ENCODE measurements at regions not wholly inside any gene's neighbourhood (a gene's known extent, or its start where the extent isn't known, plus 50 kb on each side); places are given as distances from the start of the nearest gene placed in this dataset.

DNA sequence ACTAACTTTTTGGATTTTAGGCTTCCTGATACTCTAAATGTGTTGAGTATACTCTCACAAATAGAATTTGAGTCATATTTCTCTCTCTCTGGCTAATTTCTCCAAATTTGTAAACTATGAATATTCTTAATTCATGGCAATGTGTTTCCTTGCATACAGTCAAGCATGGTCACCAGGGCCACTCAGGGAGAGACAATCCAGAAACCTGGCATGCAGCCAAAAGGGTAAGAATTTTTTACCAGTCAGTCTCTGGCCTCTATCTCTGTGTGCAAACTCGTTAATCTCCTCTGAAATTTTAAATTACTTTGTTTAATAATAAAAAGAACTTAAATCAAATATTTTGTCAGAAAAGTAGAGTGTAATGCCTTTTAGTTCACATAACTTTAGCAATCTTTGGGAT lies 179.8 kb downstream of the OR13H1 start:
- Histone ChIP-seq H3K4me3 (no peak overlapping the region), H3K9me3 (ENCODE audit: control insufficient read depth in 4 of 4, insufficient read depth in 3 of 4, low read length in 3 of 4) (peaks cover 0 to 1% (median 0%) of the 10 kb centered on the region in 4 donors), H3K4me1 (ENCODE audit: control insufficient read depth in 5 of 5, insufficient read depth in 5 of 5, low read length in 5 of 5) (no peaks in the 10 kb centered on the region), H3K27ac (ENCODE audit: low read depth in 1 of 2, low read length in 1 of 2) (no peak overlapping the region), H3K36me3 (ENCODE audit: control insufficient read depth in 4 of 4, insufficient read depth in 4 of 4, low read length in 4 of 4) (no peaks in the 10 kb centered on the region), H3K27me3 (ENCODE audit: control insufficient read depth in 3 of 3, insufficient read depth in 3 of 3, low read length in 2 of 3) (peaks cover 0 to 11% (median 9%) of the 10 kb centered on the region in 3 donors), H3K9ac (ENCODE audit: insufficient read depth in 1 of 2, low read length in 2 of 2) (no peak overlapping the region)
- WGBS, 2 donors: 51 to 83% methylated on average over 1 of the region's 1 CpG
- DNase-seq (no peak), ATAC-seq (ENCODE audit: insufficient read depth, low FRiP score) (no peak)
- TF ChIP-seq, protein P1, sequence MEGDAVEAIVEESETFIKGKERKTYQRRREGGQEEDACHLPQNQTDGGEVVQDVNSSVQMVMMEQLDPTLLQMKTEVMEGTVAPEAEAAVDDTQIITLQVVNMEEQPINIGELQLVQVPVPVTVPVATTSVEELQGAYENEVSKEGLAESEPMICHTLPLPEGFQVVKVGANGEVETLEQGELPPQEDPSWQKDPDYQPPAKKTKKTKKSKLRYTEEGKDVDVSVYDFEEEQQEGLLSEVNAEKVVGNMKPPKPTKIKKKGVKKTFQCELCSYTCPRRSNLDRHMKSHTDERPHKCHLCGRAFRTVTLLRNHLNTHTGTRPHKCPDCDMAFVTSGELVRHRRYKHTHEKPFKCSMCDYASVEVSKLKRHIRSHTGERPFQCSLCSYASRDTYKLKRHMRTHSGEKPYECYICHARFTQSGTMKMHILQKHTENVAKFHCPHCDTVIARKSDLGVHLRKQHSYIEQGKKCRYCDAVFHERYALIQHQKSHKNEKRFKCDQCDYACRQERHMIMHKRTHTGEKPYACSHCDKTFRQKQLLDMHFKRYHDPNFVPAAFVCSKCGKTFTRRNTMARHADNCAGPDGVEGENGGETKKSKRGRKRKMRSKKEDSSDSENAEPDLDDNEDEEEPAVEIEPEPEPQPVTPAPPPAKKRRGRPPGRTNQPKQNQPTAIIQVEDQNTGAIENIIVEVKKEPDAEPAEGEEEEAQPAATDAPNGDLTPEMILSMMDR (IDR thresholded peaks at IDR 0.05; ENCODE audit: control extremely low read depth, extremely low read depth): no peak

DNA sequence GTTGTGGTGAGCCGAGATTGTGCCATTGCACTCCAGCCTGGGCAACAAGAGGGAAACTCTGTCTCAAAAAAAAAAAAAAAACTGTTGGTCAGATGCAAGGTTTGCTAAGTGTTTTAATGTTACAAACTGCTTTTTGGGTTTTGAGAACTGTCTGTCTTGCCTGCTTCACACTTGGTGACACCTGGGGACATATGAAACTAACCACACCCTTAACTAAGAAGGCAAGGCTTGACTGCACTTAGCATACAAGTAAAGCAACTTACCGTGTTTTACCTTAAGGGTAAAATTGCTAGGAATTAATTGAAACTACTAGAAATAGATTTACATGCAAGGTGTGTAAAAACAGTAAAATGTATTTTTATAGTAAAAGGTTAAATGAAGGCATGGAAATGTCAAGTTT lies 180.4 kb downstream of the OR13H1 start:
- ATAC-seq (ENCODE audit: insufficient read depth, low FRiP score) (no peak), DNase-seq (no peak)
- H3K4me3 ChIP-seq: no peak overlapping the region
- TF ChIP-seq, protein P1 (IDR thresholded peaks at IDR 0.05; ENCODE audit: control extremely low read depth, extremely low read depth): no peak
- H3K27me3 ChIP-seq (ENCODE audit: control insufficient read depth in 3 of 3, insufficient read depth in 3 of 3, low read length in 2 of 3): peaks cover 0 to 11% (median 9%) of the 10 kb centered on the region in 3 donors
- H3K36me3 ChIP-seq (ENCODE audit: control insufficient read depth in 4 of 4, insufficient read depth in 4 of 4, low read length in 4 of 4): no peaks in the 10 kb centered on the region
- H3K9ac ChIP-seq (ENCODE audit: insufficient read depth in 1 of 2, low read length in 2 of 2): no peak overlapping the region
- H3K4me1 ChIP-seq (ENCODE audit: control insufficient read depth in 5 of 5, insufficient read depth in 5 of 5, low read length in 5 of 5): no peaks in the 10 kb centered on the region
- H3K27ac ChIP-seq (ENCODE audit: low read depth in 1 of 2, low read length in 1 of 2): no peak overlapping the region
- H3K9me3 ChIP-seq (ENCODE audit: control insufficient read depth in 4 of 4, insufficient read depth in 3 of 4, low read length in 3 of 4): peaks cover 0 to 1% (median 0%) of the 10 kb centered on the region in 4 donors
- 80 to 100% methylated on average over 2 of the region's 2 CpGs for WGBS, 2 donors

DNA sequence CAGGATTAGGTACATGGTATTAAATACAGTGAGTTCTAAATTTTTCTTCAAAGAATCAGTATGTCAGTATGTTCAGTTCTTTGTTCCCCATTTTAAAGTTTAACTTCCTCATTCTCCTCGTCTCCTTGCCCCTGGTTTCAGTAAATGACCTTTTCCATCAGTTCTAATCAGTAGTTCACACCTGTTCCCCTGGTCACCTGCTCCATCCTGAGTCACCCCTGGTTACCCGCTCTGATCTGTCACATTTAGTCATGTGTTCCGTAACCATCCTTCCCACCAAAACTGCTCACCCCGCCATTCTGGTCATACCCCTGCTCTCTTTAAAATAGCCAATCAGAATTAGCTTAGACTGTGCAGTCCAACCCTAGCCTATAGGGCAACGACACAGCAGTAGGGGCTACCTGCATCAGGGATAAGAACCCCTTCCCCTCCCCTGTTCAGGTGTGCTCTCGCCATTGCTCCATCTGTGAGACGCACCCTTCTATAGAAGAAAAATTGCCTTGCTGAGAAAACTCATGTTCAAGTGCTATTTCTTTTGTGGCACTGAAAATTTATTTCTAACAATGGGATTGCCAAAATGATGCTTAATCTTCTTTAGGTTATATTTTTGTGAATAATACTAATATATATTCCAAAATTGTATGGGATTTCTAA lies 181.3 kb downstream of the OR13H1 start:
- ATAC-seq (ENCODE audit: insufficient read depth, low FRiP score) (no peak), DNase-seq (no peak)
- H3K9ac ChIP-seq (ENCODE audit: insufficient read depth in 1 of 2, low read length in 2 of 2): no peak overlapping the region
- H3K9me3 ChIP-seq (ENCODE audit: control insufficient read depth in 4 of 4, insufficient read depth in 3 of 4, low read length in 3 of 4): peaks cover 0 to 1% (median 0%) of the 10 kb centered on the region in 4 donors
- peaks cover 0 to 9% (median 6%) of the 10 kb centered on the region in 3 donors for H3K27me3 ChIP-seq (ENCODE audit: control insufficient read depth in 3 of 3, insufficient read depth in 3 of 3, low read length in 2 of 3)
- TF ChIP-seq, protein P1 (IDR thresholded peaks at IDR 0.05; ENCODE audit: control extremely low read depth, extremely low read depth): no peak
- H3K27ac ChIP-seq (ENCODE audit: low read depth in 1 of 2, low read length in 1 of 2): no peak overlapping the region
- no peaks in the 10 kb centered on the region for H3K36me3 ChIP-seq (ENCODE audit: control insufficient read depth in 4 of 4, insufficient read depth in 4 of 4, low read length in 4 of 4)
- H3K4me1 ChIP-seq (ENCODE audit: control insufficient read depth in 5 of 5, insufficient read depth in 5 of 5, low read length in 5 of 5): no peaks in the 10 kb centered on the region
- 73 to 75% methylated on average over 5 to 7 of the region's 7 CpGs for WGBS, 2 donors
- H3K4me3 ChIP-seq: no peak overlapping the region

DNA sequence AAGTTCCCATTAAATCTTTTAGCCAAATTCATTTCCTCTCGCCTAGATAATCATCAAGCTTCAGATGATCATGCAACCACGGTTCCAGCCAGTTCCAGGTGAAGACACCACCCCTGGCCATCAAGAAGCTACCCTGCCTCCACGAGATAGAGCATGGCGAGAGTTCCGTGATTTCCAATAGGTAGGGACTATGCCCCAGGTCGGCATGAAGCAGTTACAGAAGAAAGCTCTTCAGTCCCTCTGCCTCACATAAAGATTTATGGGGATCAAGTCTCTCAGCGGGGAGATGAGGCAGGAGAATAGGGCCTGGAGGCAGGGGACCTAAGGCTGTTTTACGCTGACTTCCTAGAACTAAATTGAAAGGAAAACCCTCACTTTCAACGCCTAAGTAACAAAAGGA lies 183.9 kb downstream of the OR13H1 start:
- no peak overlapping the region for H3K4me3 ChIP-seq
- no peaks in the 10 kb centered on the region for H3K36me3 ChIP-seq (ENCODE audit: control insufficient read depth in 4 of 4, insufficient read depth in 4 of 4, low read length in 4 of 4)
- no peaks in the 10 kb centered on the region for H3K4me1 ChIP-seq (ENCODE audit: control insufficient read depth in 5 of 5, insufficient read depth in 5 of 5, low read length in 5 of 5)
- ATAC-seq (ENCODE audit: insufficient read depth, low FRiP score) (no peak), DNase-seq (no peak)
- peaks cover 0 to 2% (median under 1%) of the 10 kb centered on the region in 3 donors for H3K27me3 ChIP-seq (ENCODE audit: control insufficient read depth in 3 of 3, insufficient read depth in 3 of 3, low read length in 2 of 3)
- no peak overlapping the region for H3K9ac ChIP-seq (ENCODE audit: insufficient read depth in 1 of 2, low read length in 2 of 2)
- TF ChIP-seq, protein P1 (IDR thresholded peaks at IDR 0.05; ENCODE audit: control extremely low read depth, extremely low read depth): no peak
- H3K27ac ChIP-seq (ENCODE audit: low read depth in 1 of 2, low read length in 1 of 2): no peak overlapping the region
- 76 to 92% methylated on average over 8 to 9 of the region's 9 CpGs for WGBS, 2 donors
- no peaks in the 10 kb centered on the region for H3K9me3 ChIP-seq (ENCODE audit: control insufficient read depth in 4 of 4, insufficient read depth in 3 of 4, low read length in 3 of 4)
